Adrenal gland (tissue), 9 donors: ENCODE measurements at regions not wholly inside any gene's neighbourhood (a gene's known extent, or its start where the extent isn't known, plus 50 kb on each side); places are given as distances from the start of the nearest gene placed in this dataset.
A peak's percentile ranks its signal among the peaks of the same experiment; 100 is the strongest.

ENCODE experiments used
- DNase-seq, 7 donors: peaks; one replicate each; pipeline ENCODE4 v3.0.0-alpha.2; 2019 to 2020
- H3K27ac ChIP-seq, 5 donors: fragments of 200-600 bp; sonication (generic) in 4 of 5; 1 replicate in 3 of 5; 2 replicates in 2 of 5; pipeline versions ENCODE4 v1.5.1 to v1.8.0; 2016 to 2020; ENCODE audit warnings: mild to moderate bottlenecking in 1 of 5
- H3K27me3 ChIP-seq: fragments of 200-600 bp; 2 replicates; pipeline ENCODE4 v1.8.0; 2021
- H3K36me3 ChIP-seq, 2 donors: fragments of 200-600 bp; replicated peaks in 1 of 2; 1 replicate in 1 of 2; 2 replicates in 1 of 2; pipeline versions ENCODE4 v1.5.1 to v1.8.0; 2018 to 2022
- H3K4me1 ChIP-seq, 2 donors: fragments of 200-600 bp; replicated peaks in 1 of 2; 1 replicate in 1 of 2; 2 replicates in 1 of 2; pipeline versions ENCODE4 v1.5.1 to v1.8.0; 2018 to 2021
- H3K4me3 ChIP-seq, 4 donors: fragments of 200-600 bp; sonication (generic) in 3 of 4; one replicate each; pipeline ENCODE4 v1.5.1; 2016 to 2018
- H3K9me3 ChIP-seq, 3 donors: fragments of 200-600 bp; sonication (generic) in 1 of 3; replicated peaks in 1 of 3; 1 replicate in 2 of 3; 2 replicates in 1 of 3; pipeline versions ENCODE4 v1.5.1 to v1.8.0; 2016 to 2021
- POLR2A ChIP-seq, 2 donors: fragments of 450-650 bp; IDR thresholded peaks; one replicate each; pipeline ENCODE4 v1.6.1; 2017; ENCODE audit warnings: antibody characterized with exemption in 2 of 2, mild to moderate bottlenecking in 2 of 2, moderate library complexity in 1 of 2
- WGBS, 4 donors: extraction: QIAGEN DNeasy Blood & Tissue Kit in 2 of 4; methylation state at CpG; one replicate each; pipeline versions ENCODE4 v1.1.5 to v1.1.7; 2013 to 2017; 5-methylcytosine and 5-hydroxymethylcytosine counted together
- intact Hi-C, 2 donors: fragments of 100-400 bp; cut with DNase I; formaldehyde crosslinking; loops; one replicate each; pipeline versions ENCODE4 v1.14.1 to v1.15.0; 2022 to 2023
- TF ChIP-seq, protein P1 (sequence below), 6 experiments: fragments of 450-650 bp in 4 of 6; fragments of 200-600 bp in 2 of 6; sonication (generic) in 1 of 6; IDR thresholded peaks; 1 replicate in 5 of 6; 2 replicates in 1 of 6; pipeline versions ENCODE4 v1.5.1 to v1.8.0; 2016 to 2021; ENCODE audit warnings: antibody characterized with exemption in 6 of 6, mild to moderate bottlenecking in 2 of 6, moderate library complexity in 1 of 6
- donor health status: healthy with polysubstance abuse.
- donor health status: Bipolar disorder and iron deficiency.
- donor health status: DM: yes; HTN: yes; CAD: no.
- donor health status: DM: no; HTN: no; CAD: no.
- donor health status: DM: no; HTN: no; CAD: no.

DNA sequence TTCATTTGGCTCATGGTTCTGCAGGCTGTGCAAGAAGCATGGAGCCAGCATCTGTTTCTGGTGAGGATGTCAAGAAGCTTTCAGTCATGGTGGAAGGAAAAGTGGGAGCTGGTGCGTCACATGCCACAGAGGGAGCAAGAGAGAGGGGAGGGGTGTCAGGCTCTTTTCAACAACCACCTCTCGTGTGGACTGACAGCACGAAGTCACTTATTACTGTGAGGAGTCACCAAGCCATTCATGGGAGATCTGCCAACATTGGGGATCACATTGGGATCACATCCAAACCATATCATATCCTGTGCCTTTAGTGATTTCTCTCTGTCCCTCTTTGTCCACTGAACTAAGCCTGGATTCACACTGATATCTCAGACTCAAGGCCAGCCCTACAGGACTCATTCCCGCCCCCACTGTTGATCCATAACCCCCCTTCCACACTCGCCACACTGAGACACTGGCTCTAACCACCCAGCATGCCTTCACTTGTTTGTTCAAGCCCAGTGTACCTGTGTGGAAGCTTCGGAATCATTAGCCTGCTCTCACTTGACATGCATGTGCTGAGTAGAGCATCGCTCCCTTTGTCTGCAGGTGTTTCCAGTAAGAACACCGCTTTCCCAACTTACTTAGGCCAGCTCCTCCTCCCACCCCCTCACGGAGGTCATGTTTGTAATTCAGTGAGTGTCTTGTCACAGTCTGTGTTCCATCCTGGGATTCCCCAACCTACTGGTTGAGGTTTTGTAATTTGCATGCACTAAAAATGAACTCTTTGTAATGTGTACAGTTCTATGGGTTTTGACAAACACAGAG, 132.2 kb downstream of the KLF13 start:
- no peaks in the 10 kb centered on the region for H3K4me1 ChIP-seq
- no peaks in the 10 kb centered on the region for H3K36me3 ChIP-seq
- peak in 2 of 7 donors; percentile 10 to 48 for DNase-seq
- H3K27me3 ChIP-seq = no peaks in the 10 kb centered on the region
- no peak overlapping the region for H3K27ac ChIP-seq
- 61 to 87% (median 68%) methylated on average over 8 to 9 of the region's 9 CpGs for WGBS, 4 donors
- no peaks in the 10 kb centered on the region for H3K9me3 ChIP-seq
- TF ChIP-seq, protein P1, sequence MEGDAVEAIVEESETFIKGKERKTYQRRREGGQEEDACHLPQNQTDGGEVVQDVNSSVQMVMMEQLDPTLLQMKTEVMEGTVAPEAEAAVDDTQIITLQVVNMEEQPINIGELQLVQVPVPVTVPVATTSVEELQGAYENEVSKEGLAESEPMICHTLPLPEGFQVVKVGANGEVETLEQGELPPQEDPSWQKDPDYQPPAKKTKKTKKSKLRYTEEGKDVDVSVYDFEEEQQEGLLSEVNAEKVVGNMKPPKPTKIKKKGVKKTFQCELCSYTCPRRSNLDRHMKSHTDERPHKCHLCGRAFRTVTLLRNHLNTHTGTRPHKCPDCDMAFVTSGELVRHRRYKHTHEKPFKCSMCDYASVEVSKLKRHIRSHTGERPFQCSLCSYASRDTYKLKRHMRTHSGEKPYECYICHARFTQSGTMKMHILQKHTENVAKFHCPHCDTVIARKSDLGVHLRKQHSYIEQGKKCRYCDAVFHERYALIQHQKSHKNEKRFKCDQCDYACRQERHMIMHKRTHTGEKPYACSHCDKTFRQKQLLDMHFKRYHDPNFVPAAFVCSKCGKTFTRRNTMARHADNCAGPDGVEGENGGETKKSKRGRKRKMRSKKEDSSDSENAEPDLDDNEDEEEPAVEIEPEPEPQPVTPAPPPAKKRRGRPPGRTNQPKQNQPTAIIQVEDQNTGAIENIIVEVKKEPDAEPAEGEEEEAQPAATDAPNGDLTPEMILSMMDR (IDR thresholded peaks at IDR 0.05) = no peak
- no peak for TF ChIP-seq POLR2A (IDR thresholded peaks at IDR 0.05)
- H3K4me3 ChIP-seq = no peak overlapping the region
- intact Hi-C loops = no loop called here

DNA sequence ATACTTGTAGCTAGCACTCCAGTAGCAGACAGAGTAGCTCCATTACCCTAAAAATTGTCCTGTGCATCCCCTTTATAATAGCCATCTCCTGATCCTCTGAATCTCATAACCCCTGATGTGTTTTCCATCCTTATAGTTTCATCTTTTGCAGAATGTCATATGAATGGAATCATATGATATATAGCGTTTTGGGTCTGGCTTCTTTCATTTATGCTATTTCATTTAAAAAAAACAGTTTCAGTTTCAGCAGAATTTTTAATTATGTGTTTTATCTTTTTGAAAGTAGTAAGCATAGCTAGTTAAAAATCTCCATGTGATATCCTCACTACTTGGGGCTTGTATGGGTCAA, 132.7 kb downstream of the KLF13 start:
- no peaks in the 10 kb centered on the region for H3K4me1 ChIP-seq
- 83 to 87% (median 85%) methylated on average over 1 of the region's 1 CpG for WGBS, 4 donors
- intact Hi-C loops = no loop called here
- no peak overlapping the region for H3K4me3 ChIP-seq
- no peak for TF ChIP-seq POLR2A (IDR thresholded peaks at IDR 0.05)
- TF ChIP-seq, protein P1 (IDR thresholded peaks at IDR 0.05) = no peak
- DNase-seq = no peak
- no peak overlapping the region for H3K27ac ChIP-seq
- H3K27me3 ChIP-seq = no peaks in the 10 kb centered on the region
- H3K36me3 ChIP-seq = no peaks in the 10 kb centered on the region
- H3K9me3 ChIP-seq = no peaks in the 10 kb centered on the region

DNA sequence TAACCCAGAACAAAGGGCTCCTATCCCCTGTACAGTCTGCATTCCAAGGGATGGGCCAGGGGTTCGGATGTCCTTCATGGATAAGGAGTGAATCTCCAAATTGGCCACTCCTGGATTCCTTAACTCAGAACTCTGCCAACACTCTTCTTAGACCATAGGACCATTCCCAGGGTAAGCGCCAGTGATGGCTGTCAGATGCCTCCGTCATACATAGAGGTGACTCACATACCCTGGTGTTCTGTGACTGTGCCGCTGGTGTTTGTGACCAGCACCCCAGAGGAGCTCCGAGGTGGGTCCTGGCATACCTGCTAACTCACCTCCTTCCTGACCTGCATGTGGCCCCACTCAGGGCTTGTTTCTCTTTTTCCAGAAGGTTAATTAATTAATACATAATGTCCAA, 134.7 kb downstream of the KLF13 start:
- H3K4me3 ChIP-seq = no peak overlapping the region
- 85 to 91% (median 90%) methylated on average over 4 to 5 of the region's 5 CpGs for WGBS, 4 donors
- intact Hi-C loops = no loop called here
- no peaks in the 10 kb centered on the region for H3K36me3 ChIP-seq
- no peaks in the 10 kb centered on the region for H3K27me3 ChIP-seq
- H3K9me3 ChIP-seq = no peaks in the 10 kb centered on the region
- peak in 2 of 7 donors; percentile 3 to 42 for DNase-seq
- no peaks in the 10 kb centered on the region for H3K4me1 ChIP-seq
- TF ChIP-seq POLR2A (IDR thresholded peaks at IDR 0.05) = no peak
- TF ChIP-seq, protein P1 (IDR thresholded peaks at IDR 0.05) = no peak
- no peak overlapping the region for H3K27ac ChIP-seq

DNA sequence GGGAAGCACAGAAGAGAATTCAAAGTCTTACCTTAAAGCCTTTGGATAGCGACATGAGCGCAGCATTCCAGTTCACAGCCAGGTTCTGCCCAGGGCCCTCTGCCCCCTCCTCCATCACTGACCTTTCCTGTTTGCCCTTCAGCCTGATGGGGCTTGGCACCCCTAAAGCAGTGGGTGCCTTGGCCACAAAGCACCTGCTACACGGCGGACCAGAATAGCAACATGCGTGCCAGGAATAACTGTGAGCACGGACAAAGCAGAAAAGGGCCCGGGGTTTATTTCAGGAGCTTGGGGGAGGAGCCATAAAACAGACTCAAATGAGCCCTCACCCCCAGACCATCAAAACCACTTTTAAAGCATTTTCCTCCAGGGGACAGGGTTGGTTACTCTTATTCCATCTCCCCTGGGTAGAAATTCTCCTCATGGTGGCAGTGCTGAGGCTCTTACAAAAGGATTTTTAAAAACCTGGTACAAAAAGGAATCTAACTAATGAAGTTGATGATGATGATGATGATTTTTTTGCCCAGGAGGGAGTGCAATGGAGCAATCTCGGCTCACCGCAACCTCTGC, 135.4 kb downstream of the KLF13 start:
- H3K36me3 ChIP-seq = no peaks in the 10 kb centered on the region
- DNase-seq = peak in 2 of 7 donors; percentile 13 to 33
- 81 to 87% (median 83%) methylated on average over 9 of the region's 9 CpGs for WGBS, 4 donors
- intact Hi-C loops = no loop called here
- H3K27ac ChIP-seq = no peak overlapping the region
- H3K4me1 ChIP-seq = no peaks in the 10 kb centered on the region
- TF ChIP-seq POLR2A (IDR thresholded peaks at IDR 0.05) = no peak
- TF ChIP-seq, protein P1 (IDR thresholded peaks at IDR 0.05) = no peak
- H3K9me3 ChIP-seq = no peaks in the 10 kb centered on the region
- no peak overlapping the region for H3K4me3 ChIP-seq
- H3K27me3 ChIP-seq = no peaks in the 10 kb centered on the region
